CD14-positive monocyte (primary cell): ENCODE measurements at regions not wholly inside any gene's neighbourhood (a gene's known extent, or its start where the extent isn't known, plus 50 kb on each side); places are given as distances from the start of the nearest gene placed in this dataset.

Experiments
- DNase-seq, 3 donors: peaks; one replicate each; pipeline ENCODE4 v3.0.0-alpha.2; 2011 to 2022
- H2AFZ ChIP-seq: 2 replicates; pipeline ENCODE4 v1.6.0; 2012; ENCODE audit warnings: mild to moderate bottlenecking, low read depth, low read length, inconsistent platforms; ENCODE audit not compliant: insufficient read depth, poor library complexity, severe bottlenecking
- H3K27ac ChIP-seq, 2 donors: 1 replicate in 1 of 2; 2 replicates in 1 of 2; pipeline ENCODE4 v1.5.1; 2012 to 2013; ENCODE audit warnings: low read length in 2 of 2, control low read depth in 1 of 2, inconsistent platforms in 1 of 2, low read depth in 1 of 2, mild to moderate bottlenecking in 1 of 2
- H3K27me3 ChIP-seq, 2 donors: one replicate each; pipeline versions ENCODE4 v1.6.0 to v1.6.1; 2011 to 2013; ENCODE audit warnings: low read length in 2 of 2; ENCODE audit not compliant: control insufficient read depth in 2 of 2, insufficient read depth in 2 of 2
- H3K36me3 ChIP-seq, 2 donors: replicated peaks in 1 of 2; 1 replicate in 1 of 2; 2 replicates in 1 of 2; pipeline versions ENCODE4 v1.5.1 to v1.6.1; 2012 to 2013; ENCODE audit warnings: low read length in 2 of 2, control low read depth in 1 of 2, inconsistent platforms in 1 of 2, mild to moderate bottlenecking in 1 of 2; ENCODE audit not compliant: insufficient read depth in 2 of 2, control insufficient read depth in 1 of 2
- H3K4me1 ChIP-seq, 2 donors: 1 replicate in 1 of 2; 2 replicates in 1 of 2; pipeline versions ENCODE4 v1.5.1 to v1.6.1; 2012 to 2013; ENCODE audit warnings: low read length in 2 of 2, control low read depth in 1 of 2, inconsistent platforms in 1 of 2, mild to moderate bottlenecking in 1 of 2, moderate library complexity in 1 of 2; ENCODE audit not compliant: insufficient read depth in 2 of 2, control insufficient read depth in 1 of 2
- H3K4me2 ChIP-seq: replicated peaks from 2 replicates; pipeline ENCODE3; 2012; ENCODE audit warnings: low read length, moderate library complexity, mild to moderate bottlenecking; ENCODE audit not compliant: poor library complexity, severe bottlenecking; ENCODE audit errors: extremely low read depth
- H3K4me3 ChIP-seq, 3 experiments: fragments of 200-600 bp in 1 of 3; sonication (generic) in 1 of 3; replicated peaks in 1 of 3; 1 replicate in 2 of 3; 2 replicates in 1 of 3; pipeline ENCODE4 v1.5.1; 2011 to 2013; ENCODE audit warnings: low read length in 3 of 3, mild to moderate bottlenecking in 3 of 3, control low read depth in 2 of 3, low read depth in 2 of 3, inconsistent platforms in 1 of 3, moderate library complexity in 1 of 3
- H3K79me2 ChIP-seq: 2 replicates; pipeline ENCODE4 v1.6.0; 2012; ENCODE audit warnings: mild to moderate bottlenecking, control low read depth, inconsistent platforms, low read length, moderate library complexity; ENCODE audit not compliant: insufficient read depth
- H3K9ac ChIP-seq: 2 replicates; pipeline ENCODE4 v1.6.0; 2017; ENCODE audit warnings: low read length, mild to moderate bottlenecking; ENCODE audit not compliant: insufficient read depth, poor library complexity, severe bottlenecking
- H3K9me3 ChIP-seq, 2 donors: replicated peaks in 1 of 2; 1 replicate in 1 of 2; 2 replicates in 1 of 2; pipeline versions ENCODE4 v1.5.1 to v1.6.1; 2012 to 2013; ENCODE audit warnings: low read length in 2 of 2, control low read depth in 1 of 2; ENCODE audit not compliant: control insufficient read depth in 1 of 2, insufficient read depth in 1 of 2
- H4K20me1 ChIP-seq: 2 replicates; pipeline ENCODE4 v1.6.0; 2012; ENCODE audit warnings: mild to moderate bottlenecking, low read length, control low read depth, moderate library complexity; ENCODE audit not compliant: insufficient read depth
- H3K27ac Mint-ChIP-seq, 7 donors: one replicate each; pipeline ENCODE4 v1.8.0; 2020; ENCODE audit warnings: mild to moderate bottlenecking in 7 of 7, mixed read lengths in 7 of 7, moderate library complexity in 6 of 7, inconsistent platforms in 2 of 7
- H3K27me3 Mint-ChIP-seq, 3 donors: one replicate each; pipeline ENCODE4 v1.8.0; 2021 to 2022; ENCODE audit warnings: low read depth in 3 of 3, mild to moderate bottlenecking in 3 of 3, mixed read lengths in 3 of 3, moderate library complexity in 3 of 3, inconsistent platforms in 1 of 3
- H3K36me3 Mint-ChIP-seq, 2 donors: one replicate each; pipeline ENCODE4 v1.8.0; 2020; ENCODE audit warnings: mixed read lengths in 2 of 2, inconsistent platforms in 1 of 2, mild to moderate bottlenecking in 1 of 2
- H3K4me1 Mint-ChIP-seq: one replicate; pipeline ENCODE4 v1.8.0; 2020; ENCODE audit warnings: mild to moderate bottlenecking, mixed read lengths
- H3K4me3 Mint-ChIP-seq, 2 donors: one replicate each; pipeline ENCODE4 v1.8.0; 2020; ENCODE audit warnings: mild to moderate bottlenecking in 2 of 2, mixed read lengths in 2 of 2, moderate library complexity in 1 of 2
- H3K9me3 Mint-ChIP-seq, 7 donors: one replicate each; pipeline ENCODE4 v1.8.0; 2020 to 2022; ENCODE audit warnings: mixed read lengths in 7 of 7, mild to moderate bottlenecking in 6 of 7, moderate library complexity in 6 of 7, inconsistent platforms in 2 of 7
- WGBS: methylation state at CpG from one replicate; pipeline ENCODE4 v1.1.5; 2013; ENCODE audit warnings: missing lambda C conversion rate; ENCODE audit not compliant: insufficient coverage; 5-methylcytosine and 5-hydroxymethylcytosine counted together
- intact Hi-C, 2 donors: fragments of 100-400 bp; cut with micrococcal nuclease; formaldehyde crosslinking; loops; one replicate each; pipeline versions ENCODE4 v1.15.0 to v1.15.1; 2023
- TF ChIP-seq, protein P1 (sequence below): fragments of 200-600 bp; IDR thresholded peaks from one replicate; pipeline ENCODE4 v1.8.0; 2022; ENCODE audit warnings: antibody characterized with exemption, mild to moderate bottlenecking

DNA sequence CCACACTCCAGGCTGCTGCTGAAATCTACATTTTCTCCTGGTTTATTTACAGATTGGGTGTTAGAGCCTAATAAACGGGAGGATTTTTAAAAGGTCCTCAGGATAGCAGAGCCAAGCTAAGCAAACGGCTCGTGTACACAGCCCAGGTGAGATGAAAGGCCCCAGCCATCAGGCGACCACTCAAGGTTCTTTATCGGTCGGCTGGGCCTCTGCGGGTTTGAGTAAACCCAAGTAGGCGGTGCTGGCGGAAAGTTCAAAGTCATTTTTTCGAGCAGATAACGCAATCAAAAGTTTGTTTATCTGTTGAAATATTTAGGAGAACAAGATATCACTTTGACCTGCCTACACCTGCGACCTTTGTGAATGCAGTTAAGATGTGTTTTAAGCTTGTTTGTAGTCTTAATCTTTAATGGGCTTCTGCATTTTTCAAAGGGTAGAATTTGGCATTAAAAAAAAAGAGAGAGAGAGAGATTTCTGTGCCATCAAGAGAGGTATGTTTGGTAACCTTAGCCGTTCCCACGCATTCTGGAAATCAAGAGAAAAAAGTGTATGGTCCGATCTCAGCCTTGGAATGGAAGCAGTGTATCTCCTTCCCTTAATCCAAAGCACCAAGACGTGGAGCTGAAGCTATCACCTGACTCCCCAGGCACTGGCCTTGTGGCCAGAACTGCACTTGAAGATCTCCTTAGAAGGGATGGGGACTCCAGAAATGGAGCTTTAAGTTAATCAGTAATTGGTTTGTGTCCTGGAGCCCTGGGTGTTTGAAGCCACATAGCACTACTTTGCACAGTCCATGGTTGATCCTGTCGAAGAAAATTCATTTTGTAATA lies 301.7 kb upstream of the IRX5 start:
- Histone ChIP-seq H3K4me2 (no peak overlapping the region), H2AFZ (no peak overlapping the region), H4K20me1 (no peaks in the 10 kb centered on the region), H3K9ac (no peak overlapping the region), H3K9me3 (no peaks in the 10 kb centered on the region), H3K4me3 (no peak overlapping the region), H3K4me1 (no peaks in the 10 kb centered on the region), H3K36me3 (no peaks in the 10 kb centered on the region), H3K79me2 (no peaks in the 10 kb centered on the region), H3K27me3 (no peaks in the 10 kb centered on the region), H3K27ac (no peak overlapping the region)
- peaks cover 2 to 4% (median 4%) of the 10 kb centered on the region in 3 donors for H3K27me3 Mint-ChIP-seq
- DNase-seq: no peak
- peaks cover 0 to 5% (median 2%) of the 10 kb centered on the region in 7 donors for H3K9me3 Mint-ChIP-seq
- no peak overlapping the region for H3K27ac Mint-ChIP-seq
- 85% methylated on average over 9 of the region's 17 CpGs for WGBS
- TF ChIP-seq, protein P1, sequence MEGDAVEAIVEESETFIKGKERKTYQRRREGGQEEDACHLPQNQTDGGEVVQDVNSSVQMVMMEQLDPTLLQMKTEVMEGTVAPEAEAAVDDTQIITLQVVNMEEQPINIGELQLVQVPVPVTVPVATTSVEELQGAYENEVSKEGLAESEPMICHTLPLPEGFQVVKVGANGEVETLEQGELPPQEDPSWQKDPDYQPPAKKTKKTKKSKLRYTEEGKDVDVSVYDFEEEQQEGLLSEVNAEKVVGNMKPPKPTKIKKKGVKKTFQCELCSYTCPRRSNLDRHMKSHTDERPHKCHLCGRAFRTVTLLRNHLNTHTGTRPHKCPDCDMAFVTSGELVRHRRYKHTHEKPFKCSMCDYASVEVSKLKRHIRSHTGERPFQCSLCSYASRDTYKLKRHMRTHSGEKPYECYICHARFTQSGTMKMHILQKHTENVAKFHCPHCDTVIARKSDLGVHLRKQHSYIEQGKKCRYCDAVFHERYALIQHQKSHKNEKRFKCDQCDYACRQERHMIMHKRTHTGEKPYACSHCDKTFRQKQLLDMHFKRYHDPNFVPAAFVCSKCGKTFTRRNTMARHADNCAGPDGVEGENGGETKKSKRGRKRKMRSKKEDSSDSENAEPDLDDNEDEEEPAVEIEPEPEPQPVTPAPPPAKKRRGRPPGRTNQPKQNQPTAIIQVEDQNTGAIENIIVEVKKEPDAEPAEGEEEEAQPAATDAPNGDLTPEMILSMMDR: no peak
- H3K4me1 Mint-ChIP-seq: no peaks in the 10 kb centered on the region
- no peaks in the 10 kb centered on the region for H3K36me3 Mint-ChIP-seq
- intact Hi-C loops: no loop called here
- H3K4me3 Mint-ChIP-seq: no peak overlapping the region

DNA sequence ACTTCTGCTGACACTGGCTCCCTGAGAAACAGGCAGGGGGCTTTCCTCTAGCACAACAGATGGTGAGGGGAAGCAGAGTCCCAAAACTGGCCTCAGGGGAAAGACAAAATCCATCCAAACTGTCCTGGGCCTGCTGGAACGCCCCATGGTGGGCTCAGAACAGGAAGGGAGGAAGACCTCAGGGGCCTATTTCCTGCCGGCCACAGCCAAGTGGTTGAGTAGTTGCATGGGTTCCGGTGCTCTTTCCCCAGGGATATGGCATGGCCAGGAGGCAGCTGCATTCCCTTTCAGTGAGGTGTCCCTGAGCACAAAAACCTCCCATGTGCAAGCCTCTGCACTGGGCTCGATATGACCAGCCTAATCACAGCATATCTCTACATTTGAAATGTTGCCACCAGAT lies 303.0 kb upstream of the IRX5 start:
- H2AFZ ChIP-seq: no peak overlapping the region
- H3K36me3 ChIP-seq: no peaks in the 10 kb centered on the region
- H3K4me3 Mint-ChIP-seq: no peak overlapping the region
- H3K27me3 Mint-ChIP-seq: peaks cover 4 to 6% (median 4%) of the 10 kb centered on the region in 3 donors
- no peaks in the 10 kb centered on the region for H4K20me1 ChIP-seq
- H3K4me1 Mint-ChIP-seq: no peaks in the 10 kb centered on the region
- H3K9ac ChIP-seq: no peak overlapping the region
- no peaks in the 10 kb centered on the region for H3K36me3 Mint-ChIP-seq
- 46% methylated on average over 3 of the region's 4 CpGs for WGBS
- no peaks in the 10 kb centered on the region for H3K9me3 ChIP-seq
- H3K27ac ChIP-seq: no peak overlapping the region
- H3K9me3 Mint-ChIP-seq: peaks cover 0 to 5% (median 2%) of the 10 kb centered on the region in 7 donors
- H3K79me2 ChIP-seq: no peaks in the 10 kb centered on the region
- no peaks in the 10 kb centered on the region for H3K4me1 ChIP-seq
- no peak overlapping the region for H3K27ac Mint-ChIP-seq
- H3K27me3 ChIP-seq: no peaks in the 10 kb centered on the region
- no peak overlapping the region for H3K4me3 ChIP-seq
- H3K4me2 ChIP-seq: no peak overlapping the region
- TF ChIP-seq, protein P1: no peak
- intact Hi-C loops: no loop called here
- DNase-seq: no peak
